GM23338 (cell line): ENCODE measurements at regions not wholly inside any gene's neighbourhood (a gene's known extent, or its start where the extent isn't known, plus 50 kb on each side); places are given as distances from the start of the nearest gene placed in this dataset.

Source experiments
- ATAC-seq: fragments of 200-7000 bp; cut with Tn5 transposase; 3 replicates; pipeline ENCODE4 v1.9.1; 2020
- DNase-seq: peaks from one replicate; pipeline ENCODE4 v3.0.0-alpha.2; 2015; ENCODE audit warnings: low spot score
- H2AFZ ChIP-seq: fragments of 200-600 bp; sonication (generic); 2 replicates; pipeline ENCODE4 v1.8.0; 2016; ENCODE audit warnings: antibody characterized with exemption, mild to moderate bottlenecking, moderate library complexity
- H3F3A ChIP-seq: fragments of 200-600 bp; sonication (generic); replicated peaks from 2 replicates; pipeline ENCODE4 v1.8.0; 2017; ENCODE audit warnings: antibody characterized with exemption, mixed run types, low read depth
- H3K27ac ChIP-seq: fragments of 200-600 bp; sonication (generic); 2 replicates; pipeline ENCODE4 v1.6.1; 2016; ENCODE audit warnings: low read depth
- H3K27me3 ChIP-seq: fragments of 200-600 bp; sonication (generic); 2 replicates; pipeline ENCODE4 v1.8.0; 2016; ENCODE audit warnings: mild to moderate bottlenecking, mixed run types, moderate library complexity; ENCODE audit not compliant: insufficient read depth
- H3K36me3 ChIP-seq: fragments of 200-600 bp; sonication (generic); 2 replicates; pipeline ENCODE4 v1.8.0; 2016; ENCODE audit warnings: mild to moderate bottlenecking; ENCODE audit not compliant: insufficient read depth
- H3K4me1 ChIP-seq: fragments of 200-600 bp; sonication (generic); 2 replicates; pipeline ENCODE4 v1.8.0; 2016; ENCODE audit warnings: mild to moderate bottlenecking, moderate library complexity; ENCODE audit not compliant: insufficient read depth
- H3K4me2 ChIP-seq: fragments of 200-600 bp; sonication (generic); 2 replicates; pipeline ENCODE4 v1.7.1; 2017; ENCODE audit warnings: mixed run types
- H3K4me3 ChIP-seq: fragments of 200-600 bp; sonication (generic); 2 replicates; pipeline ENCODE4 v1.6.1; 2016; ENCODE audit warnings: mixed run types
- H3K79me2 ChIP-seq: fragments of 200-600 bp; sonication (generic); replicated peaks from 2 replicates; pipeline ENCODE4 v1.8.0; 2017; ENCODE audit warnings: mild to moderate bottlenecking; ENCODE audit not compliant: insufficient read depth
- H3K9me2 ChIP-seq: fragments of 200-600 bp; sonication (generic); 2 replicates; pipeline ENCODE4 v1.8.0; 2017; ENCODE audit not compliant: insufficient read depth
- H4K20me1 ChIP-seq: fragments of 200-600 bp; sonication (generic); replicated peaks from 2 replicates; pipeline ENCODE4 v1.8.0; 2017; ENCODE audit warnings: mild to moderate bottlenecking; ENCODE audit not compliant: insufficient read depth
- H3K27ac Mint-ChIP-seq: 2 replicates; pipeline ENCODE4 v1.8.0; 2020; ENCODE audit warnings: inconsistent platforms, mild to moderate bottlenecking, moderate library complexity, mixed read lengths
- H3K27me3 Mint-ChIP-seq: 3 replicates; pipeline ENCODE4 v1.8.0; 2022; ENCODE audit warnings: low read depth, mild to moderate bottlenecking, moderate library complexity, mixed read lengths, inconsistent platforms; ENCODE audit not compliant: insufficient read depth, poor library complexity
- H3K36me3 Mint-ChIP-seq: 3 replicates; pipeline ENCODE4 v1.8.0; 2021; ENCODE audit warnings: low read depth, mild to moderate bottlenecking, inconsistent platforms, moderate library complexity, mixed read lengths
- H3K4me1 Mint-ChIP-seq: 3 replicates; pipeline ENCODE4 v1.8.0; 2020; ENCODE audit warnings: mild to moderate bottlenecking, inconsistent platforms, mixed read lengths
- H3K4me3 Mint-ChIP-seq: 3 replicates; pipeline ENCODE4 v1.8.0; 2021; ENCODE audit warnings: moderate library complexity, mild to moderate bottlenecking, inconsistent platforms, mixed read lengths
- H3K9me3 Mint-ChIP-seq: 3 replicates; pipeline ENCODE4 v1.8.0; 2020; ENCODE audit warnings: moderate library complexity, mild to moderate bottlenecking, inconsistent platforms, mixed read lengths
- CREB1 ChIP-seq: fragments of 250-450 bp; sonication (Bioruptor Pico); IDR thresholded peaks from 2 replicates; pipeline ENCODE4 v1.5.0; 2020; ENCODE audit warnings: low read depth, mild to moderate bottlenecking, moderate library complexity
- CTCF ChIP-seq, 2 experiments: fragments of 200-600 bp in 1 of 2; sonication (generic) in 1 of 2; conservative IDR thresholded peaks; 2 replicates each; pipeline versions ENCODE4 v1.5.1 to v1.6.1; 2016 to 2017; ENCODE audit warnings: antibody characterized with exemption in 2 of 2, low read depth in 2 of 2, mild to moderate bottlenecking in 2 of 2, moderate library complexity in 1 of 2
- ETS1 ChIP-seq: IDR thresholded peaks from 2 replicates; pipeline ENCODE4 v1.6.1; 2016; ENCODE audit warnings: antibody characterized with exemption
- EZH2 ChIP-seq: fragments of 200-600 bp; sonication (generic); IDR thresholded peaks from one replicate; pipeline ENCODE4 v1.8.0; 2017; ENCODE audit warnings: antibody characterized with exemption, mild to moderate bottlenecking, low read depth; ENCODE audit not compliant: unreplicated experiment
- EZH2phosphoT487 ChIP-seq: fragments of 200-600 bp; sonication (generic); IDR thresholded peaks from one replicate; pipeline ENCODE4 v1.8.1; 2018; ENCODE audit warnings: antibody characterized with exemption; ENCODE audit not compliant: unreplicated experiment
- JUNB ChIP-seq: IDR thresholded peaks from one replicate; pipeline ENCODE4 v1.6.1; 2016; ENCODE audit warnings: antibody characterized with exemption; ENCODE audit not compliant: unreplicated experiment
- NANOG ChIP-seq: IDR thresholded peaks from 2 replicates; pipeline ENCODE4 v1.6.1; 2016; ENCODE audit warnings: antibody characterized with exemption, borderline replicate concordance
- POLR2AphosphoS5 ChIP-seq: IDR thresholded peaks from 2 replicates; pipeline ENCODE4 v1.6.1; 2016; ENCODE audit warnings: antibody characterized with exemption, low read depth
- STAT1 ChIP-seq: IDR thresholded peaks from one replicate; pipeline ENCODE4 v1.6.1; 2016; ENCODE audit warnings: antibody characterized with exemption; ENCODE audit not compliant: unreplicated experiment
- ZNF114 ChIP-seq: fragments of 250-450 bp; sonication (Bioruptor Pico); IDR thresholded peaks from 2 replicates; pipeline ENCODE4 v1.5.0; 2020; ENCODE audit warnings: mild to moderate bottlenecking, moderate library complexity
- ZNF331 ChIP-seq: fragments of 250-450 bp; sonication (Bioruptor Pico); IDR thresholded peaks from 2 replicates; pipeline ENCODE4 v1.5.0; 2020; ENCODE audit warnings: low read depth, mild to moderate bottlenecking, moderate library complexity
- ZNF462 ChIP-seq: fragments of 250-450 bp; sonication (Bioruptor Pico); IDR thresholded peaks from 2 replicates; pipeline ENCODE4 v1.5.0; 2020; ENCODE audit warnings: mild to moderate bottlenecking, moderate library complexity
- TF ChIP-seq, protein P1 (sequence below): IDR thresholded peaks from one replicate; pipeline ENCODE4 v1.6.1; 2018; ENCODE audit warnings: antibody characterized with exemption; ENCODE audit not compliant: unreplicated experiment

DNA sequence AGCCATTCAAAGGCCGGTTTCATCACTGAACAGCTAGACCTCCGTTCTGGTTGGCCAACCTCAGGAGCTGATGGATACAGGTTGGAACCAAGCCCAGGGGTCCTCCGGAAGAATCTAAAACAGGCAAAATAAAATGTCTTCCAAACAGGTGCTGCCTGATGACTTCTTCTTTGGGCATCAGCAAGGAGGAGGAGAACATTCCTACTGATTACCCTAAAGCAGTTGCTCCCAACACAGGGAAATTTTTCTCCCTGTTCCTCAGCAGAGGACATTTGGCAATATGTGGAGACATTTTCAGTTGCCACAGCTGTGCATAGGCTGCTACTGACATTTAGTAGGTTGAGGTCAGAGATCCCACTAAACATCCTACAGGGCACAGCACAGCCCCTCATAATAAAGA is 319.3 kb upstream of the PPARGC1A start (continued):
- TF ChIP-seq CTCF (conservative IDR thresholded peaks at IDR 0.05; ENCODE audit: low read depth in 2 of 2) (no peak), JUNB (no peak), STAT1 (no peak), EZH2 (no peak)

DNA sequence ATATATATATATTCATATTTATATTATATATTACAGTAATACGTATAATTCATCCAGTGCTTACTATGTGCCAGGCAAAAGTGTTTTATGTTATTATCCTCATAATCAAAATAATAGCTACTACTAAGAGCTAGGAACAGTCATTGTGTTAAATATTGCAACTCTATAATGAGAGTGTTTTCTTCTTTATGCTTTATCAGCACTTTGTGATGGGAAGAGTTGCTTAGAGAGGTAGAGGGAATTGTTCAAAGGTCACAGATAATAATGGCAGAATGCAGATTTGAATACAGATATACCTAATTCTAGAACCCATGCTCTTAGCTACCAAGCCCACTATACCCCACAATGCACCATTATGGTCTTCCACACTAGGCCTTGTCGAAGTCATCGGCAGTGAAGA is 318.8 kb upstream of the PPARGC1A start:
- no peak overlapping the region for H3K27ac Mint-ChIP-seq
- ATAC-seq: no peak
- TF ChIP-seq, protein P1, sequence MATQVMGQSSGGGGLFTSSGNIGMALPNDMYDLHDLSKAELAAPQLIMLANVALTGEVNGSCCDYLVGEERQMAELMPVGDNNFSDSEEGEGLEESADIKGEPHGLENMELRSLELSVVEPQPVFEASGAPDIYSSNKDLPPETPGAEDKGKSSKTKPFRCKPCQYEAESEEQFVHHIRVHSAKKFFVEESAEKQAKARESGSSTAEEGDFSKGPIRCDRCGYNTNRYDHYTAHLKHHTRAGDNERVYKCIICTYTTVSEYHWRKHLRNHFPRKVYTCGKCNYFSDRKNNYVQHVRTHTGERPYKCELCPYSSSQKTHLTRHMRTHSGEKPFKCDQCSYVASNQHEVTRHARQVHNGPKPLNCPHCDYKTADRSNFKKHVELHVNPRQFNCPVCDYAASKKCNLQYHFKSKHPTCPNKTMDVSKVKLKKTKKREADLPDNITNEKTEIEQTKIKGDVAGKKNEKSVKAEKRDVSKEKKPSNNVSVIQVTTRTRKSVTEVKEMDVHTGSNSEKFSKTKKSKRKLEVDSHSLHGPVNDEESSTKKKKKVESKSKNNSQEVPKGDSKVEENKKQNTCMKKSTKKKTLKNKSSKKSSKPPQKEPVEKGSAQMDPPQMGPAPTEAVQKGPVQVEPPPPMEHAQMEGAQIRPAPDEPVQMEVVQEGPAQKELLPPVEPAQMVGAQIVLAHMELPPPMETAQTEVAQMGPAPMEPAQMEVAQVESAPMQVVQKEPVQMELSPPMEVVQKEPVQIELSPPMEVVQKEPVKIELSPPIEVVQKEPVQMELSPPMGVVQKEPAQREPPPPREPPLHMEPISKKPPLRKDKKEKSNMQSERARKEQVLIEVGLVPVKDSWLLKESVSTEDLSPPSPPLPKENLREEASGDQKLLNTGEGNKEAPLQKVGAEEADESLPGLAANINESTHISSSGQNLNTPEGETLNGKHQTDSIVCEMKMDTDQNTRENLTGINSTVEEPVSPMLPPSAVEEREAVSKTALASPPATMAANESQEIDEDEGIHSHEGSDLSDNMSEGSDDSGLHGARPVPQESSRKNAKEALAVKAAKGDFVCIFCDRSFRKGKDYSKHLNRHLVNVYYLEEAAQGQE: no peak
- TF ChIP-seq CREB1 (CRISPR knock-in tag): no peak
- TF ChIP-seq JUNB: no peak
- no peak for TF ChIP-seq NANOG
- no peak for TF ChIP-seq ETS1
- TF ChIP-seq EZH2phosphoT487: no peak
- no peak for TF ChIP-seq ZNF462 (CRISPR knock-in tag)
- TF ChIP-seq EZH2: no peak
- TF ChIP-seq ZNF331 (CRISPR knock-in tag): no peak
- no peak for TF ChIP-seq POLR2AphosphoS5
- TF ChIP-seq ZNF114: no peak

More for the DNA sequence above, 318.8 kb upstream of the PPARGC1A start:
- Histone ChIP-seq H3K4me1 (peaks cover 9% of the 10 kb centered on the region; the same call in 1 of the 2 replicates), H3K27me3 (no peaks in the 10 kb centered on the region), H3K36me3 (no peaks in the 10 kb centered on the region), H3F3A (no peaks in the 10 kb centered on the region), H3K4me3 (no peak overlapping the region), H4K20me1 (no peaks in the 10 kb centered on the region), H2AFZ (no peak overlapping the region), H3K4me2 (no peak overlapping the region), H3K27ac (no peak overlapping the region), H3K79me2 (no peaks in the 10 kb centered on the region), H3K9me2 (no peaks in the 10 kb centered on the region)
- no peak for DNase-seq
- no peaks in the 10 kb centered on the region for H3K9me3 Mint-ChIP-seq
- no peaks in the 10 kb centered on the region for H3K36me3 Mint-ChIP-seq
- H3K4me1 Mint-ChIP-seq: peaks cover 8% of the 10 kb centered on the region; the same call in 2 of the 3 replicates
- no peak overlapping the region for H3K4me3 Mint-ChIP-seq
- no peaks in the 10 kb centered on the region for H3K27me3 Mint-ChIP-seq
